CD8-positive, alpha-beta memory T cell (primary cell): ENCODE measurements at regions not wholly inside any gene's neighbourhood (a gene's known extent, or its start where the extent isn't known, plus 50 kb on each side); places are given as distances from the start of the nearest gene placed in this dataset.

Experiments
- CTCF ChIA-PET: fragments of 350-600 bp; sonication (Branson Sonifier 250); formaldehyde crosslinking; loops from one replicate; lab custom pipeline; 2021; ENCODE audit warnings: antibody characterized with exemption; lab: Charles Lee
- POLR2A ChIA-PET: fragments of 350-600 bp; sonication (Branson Sonifier 250); formaldehyde crosslinking; loops from one replicate; lab custom pipeline; 2021; ENCODE audit warnings: antibody characterized with exemption; lab: Charles Lee
- DNase-seq, 5 donors: peaks; one replicate each; pipeline versions ENCODE4 v3.0.0 to v3.0.0-alpha.2; 2020 to 2022; ENCODE audit warnings: mixed read lengths in 1 of 5
- H3K27ac ChIP-seq: one replicate; pipeline ENCODE4 v1.7.0; 2013; ENCODE audit warnings: low read depth, mild to moderate bottlenecking, low read length, moderate library complexity
- H3K27me3 ChIP-seq: 2 replicates; pipeline ENCODE4 v1.7.0; 2013; ENCODE audit warnings: low read length, mild to moderate bottlenecking; ENCODE audit not compliant: insufficient read depth, poor library complexity, severe bottlenecking
- H3K36me3 ChIP-seq: 2 replicates; pipeline ENCODE4 v1.7.0; 2013; ENCODE audit warnings: mild to moderate bottlenecking, low read length, moderate library complexity; ENCODE audit not compliant: insufficient read depth
- H3K4me1 ChIP-seq: 2 replicates; pipeline ENCODE4 v1.7.0; 2013; ENCODE audit warnings: mild to moderate bottlenecking, low read length, moderate library complexity; ENCODE audit not compliant: insufficient read depth
- H3K4me3 ChIP-seq: 2 replicates; pipeline ENCODE4 v1.7.0; 2013; ENCODE audit warnings: mild to moderate bottlenecking, low read length
- H3K9me3 ChIP-seq: 2 replicates; pipeline ENCODE4 v1.7.0; 2013; ENCODE audit warnings: mild to moderate bottlenecking, low read length
- H3K27ac Mint-ChIP-seq, 8 donors: one replicate each; pipeline ENCODE4 v1.8.0; 2020 to 2021; ENCODE audit warnings: mixed read lengths in 8 of 8, mild to moderate bottlenecking in 6 of 8, inconsistent platforms in 3 of 8, moderate library complexity in 3 of 8
- H3K27me3 Mint-ChIP-seq, 2 donors: one replicate each; pipeline ENCODE4 v1.8.0; 2020 to 2021; ENCODE audit warnings: mixed read lengths in 2 of 2, mild to moderate bottlenecking in 1 of 2, moderate library complexity in 1 of 2
- H3K36me3 Mint-ChIP-seq, 3 donors: one replicate each; pipeline ENCODE4 v1.8.0; 2020 to 2021; ENCODE audit warnings: mixed read lengths in 3 of 3, inconsistent platforms in 1 of 3, mild to moderate bottlenecking in 1 of 3
- H3K4me1 Mint-ChIP-seq, 3 donors: one replicate each; pipeline ENCODE4 v1.8.0; 2020 to 2021; ENCODE audit warnings: mixed read lengths in 3 of 3, inconsistent platforms in 1 of 3, mild to moderate bottlenecking in 1 of 3
- H3K4me3 Mint-ChIP-seq, 7 donors: one replicate each; pipeline ENCODE4 v1.8.0; 2020 to 2021; ENCODE audit warnings: mixed read lengths in 7 of 7, mild to moderate bottlenecking in 6 of 7, moderate library complexity in 4 of 7, inconsistent platforms in 2 of 7
- H3K9me3 Mint-ChIP-seq, 5 donors: one replicate each; pipeline ENCODE4 v1.8.0; 2020 to 2022; ENCODE audit warnings: mixed read lengths in 5 of 5, mild to moderate bottlenecking in 3 of 5, moderate library complexity in 2 of 5, inconsistent platforms in 1 of 5

- H3K4me1 Mint-ChIP-seq, result peaks cover 51 to 54% (median 53%) of the 10 kb centered on the region in 3 donors
- POLR2A ChIA-PET, result interaction anchor here (0.6 kb wide), 1 partner anchor 279 kb away, joined by 4 read pairs; no protein-coding TSS in a partner anchor
- no peak for DNase-seq
These were observed 152.6 kb downstream of the KLF12 start for GRCh38 chr13:73981595-73981994.

GRCh38 chr13:73975767-73976166, 158.4 kb downstream of the KLF12 start:
- H3K4me3 Mint-ChIP-seq, result peak overlapping the region in 1 of 7 donors; percentile 12
- peaks cover 0 to 7% (median 0%) of the 10 kb centered on the region in 5 donors for H3K9me3 Mint-ChIP-seq
- peak overlapping the region in 3 of 8 donors; percentile 1 to 19 (median 7) for H3K27ac Mint-ChIP-seq
- Histone ChIP-seq H3K4me3 (no peak overlapping the region), H3K36me3 (no peaks in the 10 kb centered on the region), H3K4me1 (peaks cover 14% of the 10 kb centered on the region), H3K27ac (no peak overlapping the region), H3K27me3 (no peaks in the 10 kb centered on the region), H3K9me3 (no peaks in the 10 kb centered on the region)
- POLR2A ChIA-PET, result no interaction called here
- CTCF ChIA-PET, result no interaction called here
- no peak for DNase-seq
- H3K4me1 Mint-ChIP-seq, result peaks cover 69 to 90% (median 82%) of the 10 kb centered on the region in 3 donors
- H3K27me3 Mint-ChIP-seq, result no peaks in the 10 kb centered on the region
- H3K36me3 Mint-ChIP-seq, result peaks cover 10 to 27% (median 14%) of the 10 kb centered on the region in 3 donors

More at GRCh38 chr13:73981595-73981994, 152.6 kb downstream of the KLF12 start:
- Histone ChIP-seq H3K9me3 (no peaks in the 10 kb centered on the region), H3K27ac (no peak overlapping the region), H3K36me3 (peaks cover 3% of the 10 kb centered on the region), H3K4me3 (no peak overlapping the region), H3K27me3 (no peaks in the 10 kb centered on the region), H3K4me1 (peaks cover 42% of the 10 kb centered on the region)
- Mint-ChIP-seq H3K4me3 (no peak overlapping the region), H3K27ac (no peak overlapping the region), H3K27me3 (no peaks in the 10 kb centered on the region), H3K36me3 (peaks cover 11 to 24% (median 18%) of the 10 kb centered on the region in 3 donors), H3K9me3 (no peaks in the 10 kb centered on the region)
- CTCF ChIA-PET, result no interaction called here

- Histone ChIP-seq H3K27me3 (no peaks in the 10 kb centered on the region), H3K9me3 (no peaks in the 10 kb centered on the region), H3K4me1 (peaks cover 9% of the 10 kb centered on the region), H3K27ac (no peak overlapping the region), H3K36me3 (no peaks in the 10 kb centered on the region), H3K4me3 (no peak overlapping the region)
- Mint-ChIP-seq H3K27ac (peak overlapping the region in 4 of 8 donors; percentile 2 to 70 (median 30)), H3K4me3 (no peak overlapping the region), H3K36me3 (peaks cover 10 to 29% (median 13%) of the 10 kb centered on the region in 3 donors), H3K9me3 (peaks cover 0 to 7% (median 0%) of the 10 kb centered on the region in 5 donors), H3K27me3 (no peaks in the 10 kb centered on the region), H3K4me1 (peaks cover 71 to 93% (median 89%) of the 10 kb centered on the region in 3 donors)
- no peak for DNase-seq
- CTCF ChIA-PET, result no interaction called here
- POLR2A ChIA-PET, result no interaction called here
These were observed 160.2 kb downstream of the KLF12 start for GRCh38 chr13:73974051-73974450.

- CTCF ChIA-PET, result no interaction called here
- Mint-ChIP-seq H3K4me3 (peak overlapping the region in 3 of 7 donors; percentile 35 to 48 (median 37)), H3K9me3 (peaks cover 0 to 7% (median 0%) of the 10 kb centered on the region in 5 donors), H3K27me3 (no peaks in the 10 kb centered on the region), H3K4me1 (peaks cover 72 to 93% (median 92%) of the 10 kb centered on the region in 3 donors), H3K27ac (peak overlapping the region in 5 of 8 donors; percentile 2 to 59 (median 37)), H3K36me3 (peaks cover 10 to 25% (median 14%) of the 10 kb centered on the region in 3 donors)
- POLR2A ChIA-PET, result no interaction called here
- H3K27me3 ChIP-seq, result no peaks in the 10 kb centered on the region
- H3K9me3 ChIP-seq, result no peaks in the 10 kb centered on the region
- peaks cover 9% of the 10 kb centered on the region for H3K4me1 ChIP-seq
- no peak for DNase-seq
- no peak overlapping the region for H3K4me3 ChIP-seq
- H3K27ac ChIP-seq, result no peak overlapping the region
- H3K36me3 ChIP-seq, result no peaks in the 10 kb centered on the region
These were observed 161.0 kb downstream of the KLF12 start for GRCh38 chr13:73973156-73973555.

GRCh38 chr13:73972545-73972944, 161.7 kb downstream of the KLF12 start:
- ChIA-PET CTCF (no interaction called here), POLR2A (no interaction called here)
- Histone ChIP-seq H3K36me3 (no peaks in the 10 kb centered on the region), H3K27ac (no peak overlapping the region), H3K4me3 (no peak overlapping the region), H3K9me3 (no peaks in the 10 kb centered on the region), H3K27me3 (no peaks in the 10 kb centered on the region), H3K4me1 (peaks cover 9% of the 10 kb centered on the region)
- peaks cover 9 to 25% (median 11%) of the 10 kb centered on the region in 3 donors for H3K36me3 Mint-ChIP-seq
- no peaks in the 10 kb centered on the region for H3K27me3 Mint-ChIP-seq
- H3K4me3 Mint-ChIP-seq, result peak overlapping the region in 6 of 7 donors; percentile 9 to 54 (median 40)
- H3K27ac Mint-ChIP-seq, result peak overlapping the region in 5 of 8 donors; percentile 1 to 61 (median 5)
- peaks cover 0 to 7% (median 0%) of the 10 kb centered on the region in 5 donors for H3K9me3 Mint-ChIP-seq
- DNase-seq, result no peak
- peaks cover 72 to 93% (median 92%) of the 10 kb centered on the region in 3 donors for H3K4me1 Mint-ChIP-seq

DNA sequence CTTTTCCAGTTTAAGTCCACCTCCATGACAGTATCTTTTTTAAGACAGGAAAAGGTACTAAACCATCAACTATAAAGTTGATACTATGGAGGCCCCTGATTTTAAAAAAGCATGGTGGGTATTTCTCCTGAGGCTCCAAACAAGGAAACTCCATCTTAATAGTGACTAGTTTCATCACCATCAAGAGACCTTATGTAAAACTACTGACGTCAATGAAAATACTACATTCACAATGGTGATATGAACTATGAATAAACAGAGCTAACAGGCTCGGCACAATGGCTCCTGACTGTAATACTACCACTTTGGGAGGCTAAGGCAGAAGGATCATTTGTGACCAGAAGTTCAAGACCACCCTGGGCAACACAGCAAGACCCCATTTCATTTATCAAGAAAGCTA, 162.7 kb downstream of the KLF12 start:
- CTCF ChIA-PET, result no interaction called here
- peak overlapping the region in 2 of 8 donors; percentile 49 to 74 for H3K27ac Mint-ChIP-seq

DNA sequence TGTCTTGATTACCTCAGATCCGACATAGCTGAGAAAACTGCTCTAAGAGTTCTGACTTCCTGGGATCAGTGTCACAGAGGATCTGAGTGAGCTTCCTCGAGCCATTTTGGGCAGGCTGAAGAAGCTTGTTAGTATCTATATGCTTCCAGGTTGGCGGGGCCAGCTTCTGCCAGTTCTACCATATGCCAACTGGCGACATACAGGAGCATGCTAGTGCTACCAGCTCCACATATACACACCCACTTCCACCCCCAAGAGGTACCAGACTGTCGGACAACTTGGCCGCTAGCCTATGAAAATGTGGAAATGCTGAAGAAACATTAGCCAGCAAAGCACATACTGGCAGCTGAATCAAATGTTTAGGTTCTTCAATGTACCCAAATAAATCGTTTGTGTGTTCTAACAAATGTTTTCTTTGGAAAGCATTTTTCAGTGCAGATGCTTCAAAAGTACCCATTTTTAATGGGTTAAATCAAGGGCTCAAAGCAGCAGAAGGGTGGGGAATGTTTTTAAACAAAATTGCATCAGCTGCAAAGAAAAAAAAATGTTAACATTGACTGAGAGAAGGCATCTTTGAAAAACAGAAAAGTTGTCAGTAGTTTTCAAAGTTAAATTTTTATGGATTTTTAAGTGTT, 163.7 kb downstream of the KLF12 start:
- H3K4me1 Mint-ChIP-seq, result peaks cover 67 to 96% (median 94%) of the 10 kb centered on the region in 3 donors
- Histone ChIP-seq H3K4me3 (no peak overlapping the region), H3K9me3 (no peaks in the 10 kb centered on the region), H3K4me1 (peaks cover 9% of the 10 kb centered on the region), H3K27ac (no peak overlapping the region), H3K36me3 (no peaks in the 10 kb centered on the region), H3K27me3 (no peaks in the 10 kb centered on the region)
- DNase-seq, result no peak
- peaks cover 9 to 30% (median 10%) of the 10 kb centered on the region in 3 donors for H3K36me3 Mint-ChIP-seq
- H3K4me3 Mint-ChIP-seq, result no peak overlapping the region
- no peak overlapping the region for H3K27ac Mint-ChIP-seq
- H3K9me3 Mint-ChIP-seq, result peaks cover 0 to 7% (median 0%) of the 10 kb centered on the region in 5 donors
- CTCF ChIA-PET, result no interaction called here
- POLR2A ChIA-PET, result no interaction called here
- no peaks in the 10 kb centered on the region for H3K27me3 Mint-ChIP-seq

More for the DNA sequence above, 162.7 kb downstream of the KLF12 start:
- no peaks in the 10 kb centered on the region for H3K27me3 ChIP-seq
- POLR2A ChIA-PET, result no interaction called here
- H3K27ac ChIP-seq, result no peak overlapping the region
- no peaks in the 10 kb centered on the region for H3K36me3 ChIP-seq
- H3K27me3 Mint-ChIP-seq, result no peaks in the 10 kb centered on the region
- H3K9me3 Mint-ChIP-seq, result peaks cover 0 to 7% (median 0%) of the 10 kb centered on the region in 5 donors
- H3K9me3 ChIP-seq, result no peaks in the 10 kb centered on the region
- peaks cover 13 to 27% (median 13%) of the 10 kb centered on the region in 3 donors for H3K36me3 Mint-ChIP-seq
- DNase-seq, result no peak
- H3K4me1 Mint-ChIP-seq, result peaks cover 72 to 94% (median 93%) of the 10 kb centered on the region in 3 donors
- no peak overlapping the region for H3K4me3 ChIP-seq
- H3K4me3 Mint-ChIP-seq, result peak overlapping the region in 1 of 7 donors; percentile 5
- peaks cover 9% of the 10 kb centered on the region for H3K4me1 ChIP-seq

DNA sequence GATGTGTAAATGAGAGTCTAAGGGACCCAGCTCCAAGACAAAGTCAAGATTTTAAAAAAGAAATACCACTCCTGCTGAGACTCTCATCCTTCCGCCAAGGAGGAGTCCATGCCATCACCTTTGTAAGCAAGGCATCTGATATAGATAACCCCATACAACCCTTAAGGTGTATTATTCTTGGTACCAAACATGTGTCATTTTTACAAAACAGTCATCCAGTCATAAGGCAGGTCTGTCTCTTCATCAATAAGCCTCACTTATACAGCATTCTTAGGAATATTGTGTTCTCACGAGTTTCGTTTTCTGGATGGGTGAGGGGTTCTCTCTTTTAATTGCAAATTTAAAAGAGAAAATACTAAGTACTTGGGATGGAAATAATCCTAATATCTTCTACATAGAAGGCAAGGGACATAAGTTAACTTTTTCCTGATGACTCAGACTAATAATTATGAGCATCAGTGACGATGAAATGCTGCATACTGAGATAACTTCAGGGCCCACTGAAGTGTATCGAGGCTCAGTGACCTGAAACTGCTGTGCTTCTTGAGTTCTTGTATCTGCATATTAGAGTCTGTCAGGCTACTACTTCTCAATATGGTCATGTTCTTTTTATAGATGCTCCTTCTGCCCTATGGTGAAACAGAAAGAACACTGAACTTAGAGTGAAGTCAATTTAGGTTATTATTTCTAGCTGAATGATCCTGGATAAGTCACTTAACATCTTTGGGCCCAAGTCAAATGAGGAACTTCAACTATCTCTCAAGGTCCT, 166.6 kb downstream of the KLF12 start:
- Histone ChIP-seq H3K27me3 (no peaks in the 10 kb centered on the region), H3K36me3 (no peaks in the 10 kb centered on the region), H3K4me1 (peaks cover 13% of the 10 kb centered on the region), H3K27ac (no peak overlapping the region), H3K4me3 (no peak overlapping the region), H3K9me3 (no peaks in the 10 kb centered on the region)
- peaks cover 0 to 2% of the 10 kb centered on the region in 2 donors for H3K27me3 Mint-ChIP-seq
- no peak for DNase-seq
- ChIA-PET CTCF (no interaction called here), POLR2A (no interaction called here)
- peaks cover 61 to 97% (median 84%) of the 10 kb centered on the region in 3 donors for H3K4me1 Mint-ChIP-seq
- peak overlapping the region in 3 of 8 donors; percentile 0 to 32 (median 6) for H3K27ac Mint-ChIP-seq
- H3K36me3 Mint-ChIP-seq, result peaks cover 9 to 37% (median 16%) of the 10 kb centered on the region in 3 donors
- no peak overlapping the region for H3K4me3 Mint-ChIP-seq
- no peaks in the 10 kb centered on the region for H3K9me3 Mint-ChIP-seq
